ENCODE measurements at regions not wholly inside any gene's neighbourhood (a gene's known extent, or its start where the extent isn't known, plus 50 kb on each side); places are given as distances from the start of the nearest gene placed in this dataset.
"Not testable (repeated sequence)": the region's sequence is repeated elsewhere in the genome, so short reads cannot be mapped to it uniquely, and the experiment has no call there.

- DNase-seq = no peak
These were observed 410.7 kb downstream of the LTN1 start for GRCh38 chr21:28581976-28582375.

GRCh38 chr21:28581311-28581731 is 411.4 kb downstream of the LTN1 start:
- not testable (repeated sequence) for DNase-seq

- no peak for DNase-seq
These were observed 412.1 kb downstream of the LTN1 start for GRCh38 chr21:28580585-28580984.

- DNase-seq = no peak
These were observed 412.6 kb downstream of the LTN1 start for GRCh38 chr21:28579986-28580550.

- no peak for DNase-seq
These were observed 424.0 kb downstream of the LTN1 start for GRCh38 chr21:28568692-28569091.

- not testable (repeated sequence) for DNase-seq
These were observed 428.7 kb downstream of the LTN1 start for GRCh38 chr21:28563933-28564332.

- DNase-seq = no peak
These were observed 430.9 kb downstream of the LTN1 start for GRCh38 chr21:28561772-28562171.

- no peak for DNase-seq
These were observed 437.8 kb downstream of the LTN1 start for GRCh38 chr21:28554660-28555475.

- no peak for DNase-seq
These were observed 442.4 kb downstream of the LTN1 start for GRCh38 chr21:28550057-28550825.

- DNase-seq = no peak
These were observed 444.4 kb downstream of the LTN1 start for GRCh38 chr21:28548291-28548690.

- DNase-seq = no peak
These were observed 444.9 kb downstream of the LTN1 start for GRCh38 chr21:28547766-28548165.

- DNase-seq = no peak
These were observed 448.7 kb downstream of the LTN1 start for GRCh38 chr21:28543975-28544374.

- DNase-seq = no peak
These were observed 451.1 kb downstream of the LTN1 start for GRCh38 chr21:28541371-28542112.

- DNase-seq = no peak
These were observed 452.2 kb downstream of the LTN1 start for GRCh38 chr21:28540514-28540913.

GRCh38 chr21:28539623-28539988 is 453.1 kb downstream of the LTN1 start:
- DNase-seq = no peak

- DNase-seq = no peak
These were observed 453.6 kb downstream of the LTN1 start for GRCh38 chr21:28538987-28539622.

- no peak for DNase-seq
These were observed 455.2 kb downstream of the LTN1 start for GRCh38 chr21:28537371-28538079.

- no peak for DNase-seq
These were observed 460.2 kb downstream of the LTN1 start for GRCh38 chr21:28532446-28532845.

- no peak for DNase-seq
These were observed 469.3 kb downstream of the LTN1 start for GRCh38 chr21:28523367-28523766.

- no peak for DNase-seq
These were observed 470.5 kb downstream of the LTN1 start for GRCh38 chr21:28522014-28522799.

GRCh38 chr21:28518630-28519029 is 474.0 kb downstream of the LTN1 start:
- no peak for DNase-seq

Measured in stimulated activated CD8-positive, alpha-beta memory T cell treated with anti-CD3 and anti-CD28 coated beads, Interleukin-4, amount 100 ng/mL, for 48 hours (primary cell).